ENCODE measurements at regions not wholly inside any gene's neighbourhood (a gene's known extent, or its start where the extent isn't known, plus 50 kb on each side); places are given as distances from the start of the nearest gene placed in this dataset.
"Not testable (repeated sequence)": the region's sequence is repeated elsewhere in the genome, so short reads cannot be mapped to it uniquely, and the experiment has no call there.

- not testable (repeated sequence) for DNase-seq (ENCODE audit: low spot score)
Observed at GRCh38 chr17:6373599-6373998, 61.3 kb downstream of the AIPL1 start.

GRCh38 chr17:6366221-6366666, 68.7 kb downstream of the AIPL1 start:
- peak; percentile 47 for DNase-seq (ENCODE audit: low spot score)

GRCh38 chr17:6365200-6365943, 69.5 kb downstream of the AIPL1 start:
- DNase-seq (ENCODE audit: low spot score) = peak; percentile 26

GRCh38 chr17:6361733-6362132, 73.2 kb downstream of the AIPL1 start:
- peak; percentile 52 for DNase-seq (ENCODE audit: low spot score)

GRCh38 chr17:6358131-6358530, 76.8 kb downstream of the AIPL1 start:
- DNase-seq (ENCODE audit: low spot score) = peak; percentile 38

- peak; percentile 33 for DNase-seq (ENCODE audit: low spot score)
Observed at GRCh38 chr17:6356562-6356961, 78.4 kb downstream of the AIPL1 start.

- DNase-seq (ENCODE audit: low spot score) = peak; percentile 30
Observed at GRCh38 chr17:6355196-6355595, 79.7 kb downstream of the AIPL1 start.

- DNase-seq (ENCODE audit: low spot score) = peak; percentile 29
Observed at GRCh38 chr17:6352801-6353560, 81.9 kb downstream of the AIPL1 start.

- DNase-seq (ENCODE audit: low spot score) = peak; percentile 29
Observed at GRCh38 chr17:6352016-6352415, 82.9 kb downstream of the AIPL1 start.

GRCh38 chr17:6350806-6351205, 84.1 kb downstream of the AIPL1 start:
- DNase-seq (ENCODE audit: low spot score) = peak; percentile 41

GRCh38 chr17:6348891-6349290, 86.0 kb downstream of the AIPL1 start:
- peak; percentile 31 for DNase-seq (ENCODE audit: low spot score)

GRCh38 chr17:6347776-6348175, 87.1 kb downstream of the AIPL1 start:
- peak; percentile 37 for DNase-seq (ENCODE audit: low spot score)

GRCh38 chr17:6346986-6347385, 87.9 kb downstream of the AIPL1 start:
- peak; percentile 24 for DNase-seq (ENCODE audit: low spot score)

- peak; percentile 42 for DNase-seq (ENCODE audit: low spot score)
Observed at GRCh38 chr17:6346156-6346786, 88.7 kb downstream of the AIPL1 start.

- DNase-seq (ENCODE audit: low spot score) = peak; percentile 18
Observed at GRCh38 chr17:6343736-6344135, 91.2 kb downstream of the AIPL1 start.

GRCh38 chr17:6343191-6343590, 91.7 kb downstream of the AIPL1 start:
- peak; percentile 33 for DNase-seq (ENCODE audit: low spot score)

- peak; percentile 40 for DNase-seq (ENCODE audit: low spot score)
Observed at GRCh38 chr17:6340708-6341107, 94.2 kb downstream of the AIPL1 start.

- DNase-seq (ENCODE audit: low spot score) = no peak
Observed at GRCh38 chr17:6334386-6334785, 100.5 kb downstream of the AIPL1 start.

- DNase-seq (ENCODE audit: low spot score) = no peak
Observed at GRCh38 chr17:6330936-6331335, 104.0 kb downstream of the AIPL1 start.

GRCh38 chr17:6328279-6328678, 106.6 kb downstream of the AIPL1 start:
- DNase-seq (ENCODE audit: low spot score) = no peak

GRCh38 chr17:6327007-6327406, 107.9 kb downstream of the AIPL1 start:
- no peak for DNase-seq (ENCODE audit: low spot score)

- DNase-seq (ENCODE audit: low spot score) = no peak
Observed at GRCh38 chr17:6326483-6326882, 108.4 kb downstream of the AIPL1 start.

- DNase-seq (ENCODE audit: low spot score) = no peak
Observed at GRCh38 chr17:6325741-6326140, 109.2 kb downstream of the AIPL1 start.

Measured in ecto neural progenitor cell (in vitro differentiated cells).